Bone marrow (tissue), 2 donors: ENCODE measurements at regions not wholly inside any gene's neighbourhood (a gene's known extent, or its start where the extent isn't known, plus 50 kb on each side); places are given as distances from the start of the nearest gene placed in this dataset.
"Not testable (repeated sequence)": the region's sequence is repeated elsewhere in the genome, so short reads cannot be mapped to it uniquely, and the experiment has no call there.

Source experiments
- DNase-seq, 2 donors: peaks; one replicate each; lab custom pipeline; 2025; lab: John Stamatoyannopoulos, UW

GRCh38 chrX:138020941-138021340 is 455.0 kb downstream of the ZIC3 start:
- no peak for DNase-seq

DNA sequence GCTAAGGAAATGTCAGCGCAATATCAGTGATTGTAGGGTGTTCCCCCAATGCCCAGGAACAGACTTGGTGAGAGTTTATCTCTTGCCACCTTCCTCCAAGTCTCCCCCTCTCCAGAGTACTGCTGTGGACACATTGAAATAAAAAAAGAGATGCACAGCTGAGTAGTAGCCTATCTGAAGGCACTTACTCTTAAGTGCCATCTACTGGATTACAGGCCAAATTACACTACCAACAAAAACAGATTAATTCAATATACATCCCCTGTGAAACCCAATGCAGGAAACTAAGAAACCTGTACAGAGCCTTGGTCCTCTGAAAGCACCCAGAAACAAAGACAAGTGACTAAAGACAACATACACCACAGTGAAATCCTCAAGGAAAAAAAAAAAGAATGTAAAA is 460.3 kb downstream of the ZIC3 start:
- DNase-seq: no peak

DNA sequence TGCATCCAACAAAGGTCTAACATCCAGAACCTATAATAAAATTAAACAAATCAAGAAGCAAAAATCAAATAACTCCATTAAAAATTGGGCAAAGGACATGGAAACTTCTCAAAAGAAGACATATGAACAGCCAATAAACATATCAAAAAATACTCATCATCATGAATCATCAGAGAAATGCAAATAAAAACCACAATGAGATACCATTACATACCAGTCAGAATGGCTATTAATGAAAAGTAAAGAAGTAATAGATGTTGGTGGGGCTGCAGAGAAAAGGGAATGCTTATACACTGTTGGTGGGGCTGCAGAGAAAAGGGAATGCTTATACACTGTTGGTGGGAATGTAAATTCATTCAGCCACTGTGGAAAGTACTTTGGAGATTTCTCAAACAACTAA is 465.8 kb downstream of the ZIC3 start:
- no peak for DNase-seq

DNA sequence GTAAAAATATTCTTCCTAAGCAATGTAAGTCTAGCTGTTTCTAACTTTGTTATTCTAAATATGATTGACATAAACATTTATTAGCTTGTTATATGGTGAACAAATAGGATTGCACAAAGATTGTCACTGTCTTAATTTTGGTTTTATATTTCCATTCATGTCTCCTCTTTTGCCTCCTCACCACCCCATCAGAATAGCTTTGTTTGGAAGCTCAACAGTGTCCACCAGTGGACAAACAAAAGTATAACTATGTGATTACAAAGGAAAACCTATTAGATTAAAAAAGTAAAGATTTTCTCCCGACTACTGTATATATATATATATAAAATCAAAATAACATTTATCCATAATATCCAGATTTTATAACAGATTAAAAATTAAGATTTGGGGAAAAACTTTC is 468.2 kb downstream of the ZIC3 start:
- DNase-seq: no peak

DNA sequence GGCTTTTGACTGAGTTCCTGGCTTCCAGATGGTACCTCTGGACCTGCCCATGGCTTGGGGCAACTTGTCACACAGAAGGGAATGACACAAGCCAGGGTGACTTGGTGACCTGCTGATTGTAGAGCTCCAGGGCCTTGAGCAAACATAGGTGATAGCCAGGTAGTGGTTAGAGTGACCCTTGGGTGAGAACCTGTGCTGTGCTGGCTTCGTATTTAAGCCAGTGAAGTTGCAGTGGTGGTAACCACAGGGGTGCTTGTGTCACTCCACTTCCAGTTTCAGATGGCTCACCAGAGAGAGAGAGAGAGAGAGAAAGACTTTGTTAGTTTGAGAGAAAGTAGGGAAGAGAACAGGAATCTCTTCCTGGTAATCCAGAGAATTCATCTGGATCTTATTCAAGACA is 471.6 kb downstream of the ZIC3 start:
- no peak for DNase-seq

DNA sequence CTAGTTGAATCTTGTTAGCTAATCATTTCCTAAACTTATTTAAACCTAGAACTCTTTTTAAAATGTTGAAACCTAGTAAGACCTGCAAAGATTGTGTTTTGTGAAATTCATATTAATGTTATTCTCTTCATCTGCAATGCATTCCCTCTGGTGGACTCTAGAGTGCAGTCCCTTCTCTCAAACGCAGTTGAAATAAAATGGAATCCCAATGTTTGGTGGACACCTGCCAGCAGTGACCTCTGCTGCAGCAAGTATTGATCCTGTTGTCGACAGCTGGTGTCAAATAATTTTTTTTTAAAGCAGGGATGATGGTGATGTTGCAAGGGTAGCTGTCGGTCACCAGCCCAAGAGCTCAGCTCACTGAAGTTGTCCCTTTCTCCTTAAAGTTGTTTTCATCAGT is 492.0 kb downstream of the ZIC3 start:
- DNase-seq: no peak

DNA sequence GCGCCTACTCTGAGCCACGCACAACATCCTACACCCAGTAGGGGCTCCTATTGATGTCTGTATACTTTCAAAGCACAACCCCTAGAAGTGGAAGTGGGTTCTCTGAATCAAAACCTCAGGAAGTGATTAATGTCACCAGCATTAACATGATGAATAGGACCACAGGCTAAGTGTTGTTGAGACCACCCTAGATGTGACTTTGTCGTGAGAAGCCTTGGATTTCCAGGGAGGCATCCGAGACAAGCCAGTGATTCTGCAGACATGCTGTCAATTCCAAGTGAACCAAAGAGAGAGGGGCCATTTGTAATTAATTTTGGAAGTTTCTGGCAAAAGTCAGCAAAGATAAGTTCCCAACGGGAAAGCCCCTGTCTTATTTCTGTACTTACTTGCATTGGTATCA is 493.0 kb downstream of the ZIC3 start:
- DNase-seq: no peak

GRCh38 chrX:138067415-138067814 is 501.5 kb downstream of the ZIC3 start:
- no peak for DNase-seq

- no peak for DNase-seq
Observed at GRCh38 chrX:138073626-138074025, 507.7 kb downstream of the ZIC3 start.

DNA sequence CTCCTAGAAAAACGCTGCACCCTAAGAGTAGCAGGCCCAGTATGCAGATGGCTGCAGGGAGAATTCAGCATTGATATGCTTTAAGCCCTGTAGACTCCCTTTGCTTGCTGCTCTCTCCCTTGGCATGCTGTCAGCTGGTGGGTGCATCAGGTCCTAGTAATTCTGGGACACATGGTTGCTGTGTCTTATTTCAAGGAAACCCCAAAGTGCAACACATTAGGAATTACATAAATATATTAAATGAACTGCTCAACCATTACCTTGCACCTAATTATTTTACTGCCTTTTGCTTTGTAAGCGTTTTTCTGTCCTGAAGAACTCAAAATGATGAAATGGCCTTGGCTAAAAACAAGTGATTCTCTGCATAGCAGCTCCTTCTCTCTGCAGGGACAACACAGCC is 516.3 kb downstream of the ZIC3 start:
- DNase-seq: no peak

DNA sequence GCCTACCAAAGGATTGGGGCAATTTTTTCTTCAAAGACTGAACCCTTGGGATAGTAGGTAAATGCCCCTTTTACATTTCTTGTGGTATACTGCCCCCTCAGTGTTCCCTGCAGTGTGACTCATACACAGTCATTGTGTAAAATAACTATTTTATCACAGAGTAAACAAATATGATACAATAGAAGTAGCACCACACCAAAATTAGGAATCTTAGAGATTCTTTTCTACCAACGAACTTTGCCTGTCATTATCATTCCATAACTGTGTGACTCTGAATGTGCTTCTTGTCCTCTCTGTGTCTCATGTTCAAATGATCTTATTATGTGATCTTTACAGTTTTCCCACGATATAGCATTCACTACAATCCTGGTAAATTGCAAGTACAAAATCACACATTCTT is 517.0 kb downstream of the ZIC3 start:
- no peak for DNase-seq

- not testable (repeated sequence) for DNase-seq
Observed at GRCh38 chrX:138110910-138111309, 545.0 kb downstream of the ZIC3 start.

DNA sequence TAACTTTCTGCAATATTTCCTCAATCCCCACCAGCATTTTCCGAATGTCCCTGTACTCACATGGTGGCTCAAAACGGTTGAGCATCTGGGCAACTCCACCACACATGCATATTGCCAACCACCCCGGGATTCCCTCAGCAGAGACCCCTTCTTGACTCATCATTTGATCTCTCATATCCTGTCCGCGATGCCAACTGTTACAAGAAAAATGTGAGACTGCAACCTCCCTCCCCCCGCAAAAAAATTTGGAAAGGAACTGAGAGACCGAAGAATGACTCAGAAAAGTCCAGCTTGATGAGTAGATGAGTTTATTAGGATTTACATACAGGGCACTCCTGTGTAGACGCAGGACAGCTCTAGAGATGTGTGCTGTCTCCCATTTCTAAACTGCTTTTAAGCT is 561.4 kb downstream of the ZIC3 start:
- no peak for DNase-seq

GRCh38 chrX:138128027-138128671 is 562.2 kb downstream of the ZIC3 start:
- DNase-seq: peak in 1 of 2 donors; percentile 5

GRCh38 chrX:138150709-138151108 is 560.8 kb downstream of the FGF13 start:
- DNase-seq: no peak

DNA sequence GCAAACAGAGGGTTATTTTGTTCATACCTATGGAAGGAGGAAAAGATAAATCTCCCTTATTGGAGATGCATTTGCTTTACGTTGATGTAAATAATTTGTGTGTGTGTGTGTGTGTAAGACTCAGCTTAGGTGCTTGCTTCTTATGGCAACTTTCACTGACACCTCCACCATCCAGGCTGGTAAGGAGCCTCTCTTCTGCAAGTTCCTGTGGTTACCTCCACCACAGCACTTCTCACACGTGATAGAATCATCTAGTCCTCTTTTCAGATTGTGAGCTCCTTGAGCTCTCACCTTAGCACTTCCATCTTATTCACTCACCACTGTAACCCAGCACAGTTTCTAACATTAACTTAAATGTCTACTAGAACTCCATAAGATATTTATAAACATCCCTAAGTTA is 553.7 kb downstream of the FGF13 start:
- DNase-seq: no peak

GRCh38 chrX:138191998-138192397 is 519.5 kb downstream of the FGF13 start:
- no peak for DNase-seq

- no peak for DNase-seq
Observed at GRCh38 chrX:138229718-138230117, 481.8 kb downstream of the FGF13 start.

GRCh38 chrX:138240266-138240665 is 471.3 kb downstream of the FGF13 start:
- no peak for DNase-seq

- DNase-seq: no peak
Observed at GRCh38 chrX:138254001-138254400, 457.5 kb downstream of the FGF13 start.

- no peak for DNase-seq
Observed at GRCh38 chrX:138255373-138255772, 456.1 kb downstream of the FGF13 start.

DNA sequence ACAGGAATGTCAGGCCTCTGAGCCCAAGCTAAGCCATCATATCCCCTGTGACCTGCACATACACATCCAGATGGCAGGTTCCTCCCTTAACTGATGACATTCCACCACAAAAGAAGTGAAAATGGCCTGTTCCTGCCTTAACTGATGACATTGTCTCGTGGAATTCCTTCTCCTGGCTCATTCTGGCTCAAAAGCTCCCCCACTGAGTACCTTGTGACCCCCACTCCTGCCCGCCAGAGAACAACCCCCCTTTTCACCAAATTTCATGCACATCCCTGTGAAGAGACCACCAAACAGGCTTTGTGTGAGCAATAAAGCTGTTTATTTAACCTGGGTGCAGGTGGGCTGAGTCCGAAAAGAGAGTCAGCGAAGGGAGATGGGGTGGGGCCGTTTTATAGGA is 447.4 kb downstream of the FGF13 start:
- DNase-seq: not testable (repeated sequence)

GRCh38 chrX:138270931-138271330 is 440.6 kb downstream of the FGF13 start:
- no peak for DNase-seq

DNA sequence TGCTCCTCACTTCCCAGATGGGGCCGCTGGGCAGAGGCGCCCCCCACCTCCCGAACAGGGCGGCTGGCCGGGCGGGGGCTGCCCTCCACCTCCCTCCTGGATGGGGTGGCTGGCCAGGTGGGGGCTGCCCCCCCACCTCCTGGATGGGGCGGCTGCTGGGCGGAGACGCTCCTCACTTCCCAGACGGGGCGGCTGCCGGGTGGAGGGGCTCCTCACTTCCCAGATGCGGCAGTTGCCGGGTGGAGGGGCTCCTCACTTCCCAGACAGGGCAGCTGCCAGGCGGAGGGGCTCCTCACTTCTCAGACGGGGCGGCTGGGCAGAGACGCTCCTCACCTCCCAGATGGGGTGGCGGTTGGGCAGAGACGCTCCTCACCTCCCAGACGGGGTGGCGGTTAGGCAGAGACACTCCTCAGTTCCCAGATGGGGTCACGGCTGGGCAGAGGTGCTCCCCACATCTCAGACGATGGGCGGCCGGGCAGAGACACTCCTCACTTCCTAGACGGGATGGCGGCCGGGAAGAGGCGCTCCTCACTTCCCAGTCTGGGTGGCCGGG is 428.8 kb downstream of the FGF13 start:
- DNase-seq: not testable (repeated sequence)
